DMS 273 (cell line): ENCODE measurements at regions not wholly inside any gene's neighbourhood (a gene's known extent, or its start where the extent isn't known, plus 50 kb on each side); places are given as distances from the start of the nearest gene placed in this dataset.
"Not testable (repeated sequence)": the region's sequence is repeated elsewhere in the genome, so short reads cannot be mapped to it uniquely, and the experiment has no call there.

Experiments used
- DNase-seq: peaks from one replicate; lab custom pipeline; 2025; ENCODE audit not compliant: unreplicated experiment; lab: John Stamatoyannopoulos, UW

DNA sequence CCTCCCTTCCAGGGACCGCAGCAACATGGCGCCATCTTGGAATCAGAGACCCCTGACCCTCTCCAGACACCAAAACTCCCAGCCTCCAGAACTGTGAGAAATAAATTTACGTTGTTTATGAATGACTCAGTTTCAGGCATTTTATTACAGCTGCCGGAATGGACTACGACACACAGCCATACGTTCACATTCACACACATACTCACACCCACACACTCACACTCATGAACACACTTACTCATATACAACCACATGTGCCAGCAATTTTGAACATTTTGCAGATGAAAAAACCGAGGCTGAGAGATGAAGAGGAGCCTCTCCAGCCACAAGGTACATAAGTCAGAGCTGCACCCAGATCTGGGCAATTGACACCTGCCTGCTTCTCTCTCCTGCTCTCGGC lies 151.0 kb upstream of the RAB4A start:
- no peak for DNase-seq

GRCh38 chr1:229121845-229122436 lies 149.0 kb upstream of the RAB4A start:
- DNase-seq = no peak

DNA sequence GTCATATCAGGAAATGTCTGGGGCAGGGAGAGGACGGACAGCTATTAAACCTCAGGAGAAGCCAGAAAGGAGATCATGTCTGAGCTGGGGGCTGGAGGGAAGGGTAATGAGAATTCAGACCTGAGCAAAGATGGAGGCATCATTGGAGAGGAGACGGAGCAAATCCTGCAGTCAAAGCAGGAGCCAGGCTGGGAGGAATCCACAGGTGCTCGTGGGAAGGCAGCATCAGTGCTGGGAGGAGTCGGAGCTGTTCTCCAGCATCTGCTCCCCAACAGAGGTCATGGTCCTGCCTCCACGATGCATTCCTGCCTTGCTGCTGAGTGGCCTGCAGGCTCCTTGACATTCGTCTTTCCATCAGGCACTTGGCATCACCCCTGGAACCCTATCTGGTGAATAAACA lies 148.3 kb upstream of the RAB4A start:
- DNase-seq = no peak

DNA sequence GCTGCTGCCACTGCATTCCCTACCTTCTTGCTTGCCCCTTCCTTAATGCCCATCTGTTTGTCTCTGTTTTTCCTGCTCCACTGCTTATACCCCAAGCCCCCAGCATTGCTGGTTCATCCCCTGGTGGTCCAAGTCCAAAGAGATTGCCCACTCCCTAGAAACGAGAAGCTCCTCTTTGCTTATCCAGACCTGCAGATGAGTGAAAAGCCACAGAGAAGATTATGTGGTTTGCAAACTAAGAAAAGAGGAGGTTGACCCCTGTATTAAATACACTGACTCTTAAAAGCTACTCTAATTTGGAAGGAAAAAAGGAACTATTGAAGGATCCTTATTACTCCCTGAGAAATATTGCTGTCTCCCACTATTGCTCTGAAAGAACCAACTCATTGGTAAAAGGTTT lies 146.8 kb upstream of the RAB4A start:
- no peak for DNase-seq

DNA sequence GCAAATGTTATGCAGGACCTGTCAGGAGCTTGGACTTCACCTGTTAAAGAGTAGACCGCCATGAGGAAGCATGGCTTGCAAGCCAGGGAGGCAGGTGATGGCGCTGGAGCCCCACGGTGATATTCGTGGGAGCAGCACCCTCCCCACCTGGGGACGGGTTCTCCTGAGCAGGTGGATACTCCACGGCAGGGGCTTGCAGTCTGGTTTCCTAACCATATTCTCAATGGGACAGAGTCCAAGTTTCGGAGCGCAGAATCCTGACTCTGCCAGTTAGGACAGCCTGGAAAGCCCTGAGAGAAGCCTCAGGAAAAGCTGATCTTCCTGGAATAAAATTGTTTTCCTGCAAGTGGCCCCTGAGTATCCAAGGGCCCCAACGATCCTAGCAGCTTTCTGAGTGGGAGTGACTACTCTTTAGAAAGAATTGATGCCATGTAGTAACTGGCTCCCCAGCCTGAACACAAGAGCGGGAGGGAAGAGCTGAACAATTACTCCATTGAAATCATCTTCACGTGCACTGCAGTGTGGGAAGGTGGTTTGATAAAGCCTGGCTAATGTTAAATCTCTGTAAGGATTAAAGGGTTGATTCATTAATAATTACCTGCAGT lies 146.3 kb upstream of the RAB4A start:
- DNase-seq = no peak

DNA sequence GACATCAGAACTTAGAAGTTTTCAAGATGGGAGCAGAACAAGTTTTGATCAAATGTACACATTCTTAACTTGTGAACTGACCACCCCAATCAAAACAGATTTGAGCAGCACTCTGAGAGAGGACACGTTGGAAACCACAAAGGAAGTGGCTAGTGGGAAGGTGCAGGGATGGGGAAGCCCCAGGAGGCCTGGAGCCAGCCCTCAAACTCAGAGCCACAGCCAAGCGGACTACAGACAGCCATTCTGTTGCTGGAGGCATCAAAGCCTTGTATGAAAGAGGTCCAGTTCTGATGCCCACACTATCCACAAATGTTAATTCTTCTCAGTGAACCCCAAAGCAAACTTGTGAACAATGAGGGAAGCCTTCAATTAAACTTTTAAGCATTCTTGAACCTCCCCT lies 143.6 kb upstream of the RAB4A start:
- DNase-seq = no peak

GRCh38 chr1:229128066-229128608 lies 142.8 kb upstream of the RAB4A start:
- DNase-seq = no peak

DNA sequence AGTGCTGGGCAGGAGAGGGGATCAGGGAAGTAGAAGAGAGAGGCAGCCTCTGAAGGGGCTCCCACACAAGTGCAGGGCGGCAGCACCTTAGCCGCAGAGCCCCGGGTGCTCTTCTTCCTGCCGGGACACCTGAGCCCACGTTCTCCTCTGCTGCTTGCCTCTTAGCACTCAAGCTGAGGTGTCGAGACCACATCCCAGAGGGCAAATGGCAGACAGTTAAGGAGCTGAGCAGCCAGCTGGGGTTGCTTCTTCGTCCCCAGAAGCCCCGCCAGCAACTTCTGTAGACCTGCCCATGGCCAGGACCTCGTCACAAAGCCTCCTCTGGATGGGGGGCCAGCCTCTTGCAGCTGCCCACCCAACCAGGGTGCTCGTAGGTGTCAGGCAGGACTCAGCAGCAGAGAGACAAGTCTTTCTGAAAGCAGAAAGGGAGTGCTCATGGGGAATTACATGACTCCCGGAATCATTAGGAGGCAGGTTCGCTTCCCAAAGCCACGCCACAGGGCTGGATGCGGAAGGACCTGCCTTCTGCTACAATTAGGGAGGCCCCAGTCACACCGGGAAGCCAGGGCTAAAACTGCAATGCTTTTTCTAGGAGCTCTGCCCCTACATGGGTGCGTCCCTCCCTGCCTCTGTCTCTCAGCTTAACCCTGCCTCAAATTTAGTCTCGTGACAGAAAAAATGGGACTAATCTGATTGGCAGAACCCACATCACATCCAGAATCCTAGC lies 141.4 kb upstream of the RAB4A start:
- DNase-seq = no peak

- no peak for DNase-seq
Observed at GRCh38 chr1:229130028-229130668, 140.8 kb upstream of the RAB4A start.

DNA sequence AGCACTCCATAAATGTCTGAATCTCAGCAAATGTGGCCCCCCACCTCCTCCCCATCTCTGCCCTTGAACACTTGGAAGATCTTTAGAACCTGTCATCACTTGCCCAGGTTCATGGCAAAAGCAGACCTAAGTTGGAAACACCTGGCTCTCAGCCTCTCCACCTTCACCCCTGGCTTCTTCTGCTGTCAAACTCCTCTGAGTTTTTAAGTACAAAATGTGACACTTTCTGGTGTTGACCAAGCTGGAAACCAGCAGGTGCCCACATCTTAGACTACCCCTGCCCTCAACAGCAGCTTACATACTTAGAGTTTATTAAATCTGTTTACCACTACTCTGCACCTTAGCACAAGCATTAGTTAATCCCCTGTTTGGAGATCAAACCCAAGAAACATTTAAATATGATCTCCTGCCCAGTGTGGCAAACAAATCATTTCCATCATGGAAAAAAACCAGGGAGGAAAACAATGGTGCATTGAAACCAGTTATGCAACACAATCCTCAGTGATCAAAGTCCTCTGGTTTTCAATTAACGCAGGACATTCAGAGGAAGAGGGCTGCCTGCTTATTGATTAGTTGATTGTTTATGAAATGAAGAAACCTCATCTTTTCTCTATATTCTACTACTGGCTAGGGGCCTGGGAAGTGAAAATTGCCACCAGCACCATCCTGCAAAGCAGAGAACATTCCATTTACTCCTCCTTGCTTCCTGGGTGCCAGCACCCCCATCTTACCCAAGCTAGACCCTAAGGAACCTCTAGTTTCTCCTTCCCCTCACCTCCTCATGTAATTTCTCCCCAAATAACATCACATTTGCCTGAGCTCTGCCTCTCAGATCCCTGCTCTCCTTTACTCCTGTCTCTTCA lies 139.4 kb upstream of the RAB4A start:
- no peak for DNase-seq

GRCh38 chr1:229132106-229132443 lies 138.8 kb upstream of the RAB4A start:
- no peak for DNase-seq

- no peak for DNase-seq
Observed at GRCh38 chr1:229132706-229133105, 138.2 kb upstream of the RAB4A start.

GRCh38 chr1:229133151-229133550 lies 137.8 kb upstream of the RAB4A start:
- no peak for DNase-seq

DNA sequence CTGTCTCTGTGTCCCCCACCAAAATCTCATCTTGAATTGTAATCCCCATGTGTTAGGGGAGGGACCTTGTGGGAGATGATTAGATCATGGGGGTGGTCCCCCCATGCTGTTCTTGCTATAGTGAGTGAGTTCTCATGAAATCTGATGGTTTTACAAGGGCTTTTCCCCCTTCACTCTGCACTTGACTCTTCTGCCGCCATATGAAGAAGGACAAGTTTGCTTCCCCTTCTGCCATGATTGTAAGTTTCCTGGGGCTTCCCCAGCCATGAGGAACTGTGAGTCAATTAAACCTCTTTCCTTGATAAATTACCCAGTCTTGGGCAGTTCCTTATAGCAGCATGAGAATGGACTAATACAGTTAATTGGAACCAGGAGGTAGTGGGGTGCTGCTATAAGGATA lies 137.1 kb upstream of the RAB4A start:
- no peak for DNase-seq

DNA sequence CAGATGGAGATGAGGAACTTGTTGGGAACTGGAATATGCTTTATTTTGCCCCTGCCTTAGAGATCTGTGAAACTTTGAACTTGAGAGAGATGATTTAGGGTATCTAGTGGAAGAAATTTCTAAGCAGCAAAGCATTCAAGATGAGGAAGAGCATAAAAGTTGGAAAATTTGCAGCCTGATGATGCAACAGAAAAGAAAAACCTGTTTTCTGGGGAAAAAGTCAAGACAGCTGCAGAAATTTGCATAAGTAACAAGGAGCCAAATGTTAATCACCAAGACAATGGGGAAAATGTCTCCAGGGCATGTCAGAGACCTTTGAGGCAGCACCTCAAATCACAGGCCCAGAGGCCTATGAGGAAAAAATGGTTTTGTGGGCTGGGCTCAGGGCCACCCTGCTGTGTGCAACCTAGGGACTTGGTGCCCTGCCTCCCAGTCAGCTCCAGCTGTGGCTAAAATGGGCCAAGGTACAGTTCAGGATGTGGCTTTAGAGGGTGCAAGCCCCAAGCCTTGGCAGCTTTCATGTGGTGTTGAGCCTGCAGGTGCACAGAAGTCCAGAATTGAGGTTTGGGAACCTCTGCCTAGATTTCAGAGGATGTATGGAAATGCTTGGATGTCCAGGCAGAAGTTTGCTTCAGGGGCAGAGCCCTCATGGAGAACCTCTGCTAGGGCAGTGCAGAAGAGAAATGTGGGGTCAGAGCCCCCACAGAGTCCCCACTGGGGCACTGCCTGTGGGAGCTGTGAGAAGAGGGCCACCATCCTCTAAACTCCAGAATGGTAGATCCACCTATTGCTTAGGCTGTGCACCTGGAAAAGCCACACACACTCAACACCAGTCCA lies 136.3 kb upstream of the RAB4A start:
- DNase-seq = not testable (repeated sequence)

GRCh38 chr1:229135773-229136172 lies 135.1 kb upstream of the RAB4A start:
- no peak for DNase-seq

DNA sequence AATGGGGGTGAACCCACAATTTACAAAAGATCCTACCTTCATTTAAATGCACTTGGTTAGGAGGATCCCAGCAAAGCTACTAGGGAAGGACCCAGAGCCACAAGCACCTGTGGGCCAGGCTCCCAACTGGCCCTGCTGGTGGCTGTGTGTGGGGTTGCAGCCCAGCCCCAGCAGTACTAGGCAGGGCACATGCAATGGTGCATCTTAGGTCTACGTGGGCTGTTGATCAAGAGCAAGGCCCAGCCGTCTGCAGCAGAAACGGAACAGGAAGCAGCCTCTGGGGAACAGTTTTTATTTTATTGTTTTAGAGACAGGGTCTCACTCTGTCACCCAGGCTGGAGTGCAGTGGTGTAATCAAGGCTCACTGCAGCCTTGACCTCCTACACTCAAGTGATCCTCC lies 134.1 kb upstream of the RAB4A start:
- DNase-seq = no peak

- no peak for DNase-seq
Observed at GRCh38 chr1:229137271-229137670, 133.6 kb upstream of the RAB4A start.

GRCh38 chr1:229138058-229138457 lies 132.9 kb upstream of the RAB4A start:
- DNase-seq = no peak
